ENCODE measurements at regions not wholly inside any gene's neighbourhood (a gene's known extent, or its start where the extent isn't known, plus 50 kb on each side); places are given as distances from the start of the nearest gene placed in this dataset.

GRCh38 chr5:74576941-74577456, 63.5 kb downstream of the ENC1 start:
- Histone ChIP-seq H3K36me3 (no peaks in the 10 kb centered on the region), H3K27me3 (no peaks in the 10 kb centered on the region), H3K4me1 (ENCODE audit: low read depth) (no peaks in the 10 kb centered on the region), H3K4me3 (no peak overlapping the region), H3K27ac (no peak overlapping the region), H3K9me3 (ENCODE audit: low read depth) (no peaks in the 10 kb centered on the region)
- DNase-seq (ENCODE audit: low read depth in 1 of 2, low spot score in 1 of 2): peak in 1 of 2 donors; percentile 63
- no peak for TF ChIP-seq CTCF (IDR thresholded peaks at IDR 0.05; ENCODE audit: low read depth, low read length)

GRCh38 chr5:74575741-74576538, 64.6 kb downstream of the ENC1 start:
- no peaks in the 10 kb centered on the region for H3K4me1 ChIP-seq (ENCODE audit: low read depth)
- no peaks in the 10 kb centered on the region for H3K9me3 ChIP-seq (ENCODE audit: low read depth)
- TF ChIP-seq CTCF (IDR thresholded peaks at IDR 0.05; ENCODE audit: low read depth, low read length): no peak
- DNase-seq (ENCODE audit: low read depth in 1 of 2, low spot score in 1 of 2): peak in 1 of 2 donors; percentile 73
- no peaks in the 10 kb centered on the region for H3K36me3 ChIP-seq
- H3K4me3 ChIP-seq: no peak overlapping the region
- no peak overlapping the region for H3K27ac ChIP-seq
- no peaks in the 10 kb centered on the region for H3K27me3 ChIP-seq

- Histone ChIP-seq H3K4me1 (ENCODE audit: low read depth) (no peaks in the 10 kb centered on the region), H3K27me3 (no peaks in the 10 kb centered on the region), H3K9me3 (ENCODE audit: low read depth) (no peaks in the 10 kb centered on the region), H3K27ac (no peak overlapping the region), H3K36me3 (no peaks in the 10 kb centered on the region), H3K4me3 (no peak overlapping the region)
- DNase-seq (ENCODE audit: low read depth in 1 of 2, low spot score in 1 of 2): no peak
- TF ChIP-seq CTCF (IDR thresholded peaks at IDR 0.05; ENCODE audit: low read depth, low read length): no peak
Measured at GRCh38 chr5:74570250-74570649, 70.3 kb downstream of the ENC1 start.

- no peaks in the 10 kb centered on the region for H3K27me3 ChIP-seq
- no peaks in the 10 kb centered on the region for H3K36me3 ChIP-seq
- no peak overlapping the region for H3K4me3 ChIP-seq
- TF ChIP-seq CTCF (IDR thresholded peaks at IDR 0.05; ENCODE audit: low read depth, low read length): no peak
- no peaks in the 10 kb centered on the region for H3K4me1 ChIP-seq (ENCODE audit: low read depth)
- H3K9me3 ChIP-seq (ENCODE audit: low read depth): no peaks in the 10 kb centered on the region
- DNase-seq (ENCODE audit: low read depth in 1 of 2, low spot score in 1 of 2): no peak
- no peak overlapping the region for H3K27ac ChIP-seq
Measured at GRCh38 chr5:74567411-74567995, 73.0 kb downstream of the ENC1 start.

GRCh38 chr5:74562122-74562521, 78.4 kb downstream of the ENC1 start:
- DNase-seq (ENCODE audit: low read depth in 1 of 2, low spot score in 1 of 2): peak in 1 of 2 donors; percentile 2
- no peaks in the 10 kb centered on the region for H3K36me3 ChIP-seq
- no peak for TF ChIP-seq CTCF (IDR thresholded peaks at IDR 0.05; ENCODE audit: low read depth, low read length)
- no peak overlapping the region for H3K4me3 ChIP-seq
- no peaks in the 10 kb centered on the region for H3K27me3 ChIP-seq
- H3K27ac ChIP-seq: no peak overlapping the region
- no peaks in the 10 kb centered on the region for H3K9me3 ChIP-seq (ENCODE audit: low read depth)
- H3K4me1 ChIP-seq (ENCODE audit: low read depth): no peaks in the 10 kb centered on the region

Measured in cardiac muscle cell (in vitro differentiated cells and primary cell).